GM21447 (cell line): ENCODE measurements at regions not wholly inside any gene's neighbourhood (a gene's known extent, or its start where the extent isn't known, plus 50 kb on each side); places are given as distances from the start of the nearest gene placed in this dataset.
"Not testable (repeated sequence)": the region's sequence is repeated elsewhere in the genome, so short reads cannot be mapped to it uniquely, and the experiment has no call there.

ENCODE experiments used
- ATAC-seq: cut with Tn5 transposase; IDR thresholded peaks from one replicate; pipeline ENCODE4 v1.9.1; 2021; ENCODE audit not compliant: unreplicated experiment

DNA sequence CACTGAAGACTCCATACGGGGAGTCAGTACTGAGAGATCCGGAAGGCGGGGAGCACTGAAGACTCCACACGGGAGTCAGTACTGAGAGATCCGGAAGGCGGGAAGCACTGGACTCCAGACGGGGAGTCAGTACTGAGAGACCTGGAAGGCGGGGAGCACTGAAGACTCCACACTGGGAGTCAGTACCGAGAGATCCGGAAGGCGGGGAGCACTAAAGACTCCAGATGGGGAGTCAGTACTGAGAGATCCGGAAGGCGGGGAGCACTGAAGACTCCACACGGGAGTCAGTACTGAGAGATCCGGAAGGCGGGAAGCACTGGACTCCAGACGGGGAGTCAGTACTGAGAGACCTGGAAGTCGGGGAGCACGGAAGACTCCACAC is 77.2 kb downstream of the DLL1 start:
- not testable (repeated sequence) for ATAC-seq

GRCh38 chr6:170212956-170213636 is 77.8 kb downstream of the DLL1 start:
- ATAC-seq = no peak

DNA sequence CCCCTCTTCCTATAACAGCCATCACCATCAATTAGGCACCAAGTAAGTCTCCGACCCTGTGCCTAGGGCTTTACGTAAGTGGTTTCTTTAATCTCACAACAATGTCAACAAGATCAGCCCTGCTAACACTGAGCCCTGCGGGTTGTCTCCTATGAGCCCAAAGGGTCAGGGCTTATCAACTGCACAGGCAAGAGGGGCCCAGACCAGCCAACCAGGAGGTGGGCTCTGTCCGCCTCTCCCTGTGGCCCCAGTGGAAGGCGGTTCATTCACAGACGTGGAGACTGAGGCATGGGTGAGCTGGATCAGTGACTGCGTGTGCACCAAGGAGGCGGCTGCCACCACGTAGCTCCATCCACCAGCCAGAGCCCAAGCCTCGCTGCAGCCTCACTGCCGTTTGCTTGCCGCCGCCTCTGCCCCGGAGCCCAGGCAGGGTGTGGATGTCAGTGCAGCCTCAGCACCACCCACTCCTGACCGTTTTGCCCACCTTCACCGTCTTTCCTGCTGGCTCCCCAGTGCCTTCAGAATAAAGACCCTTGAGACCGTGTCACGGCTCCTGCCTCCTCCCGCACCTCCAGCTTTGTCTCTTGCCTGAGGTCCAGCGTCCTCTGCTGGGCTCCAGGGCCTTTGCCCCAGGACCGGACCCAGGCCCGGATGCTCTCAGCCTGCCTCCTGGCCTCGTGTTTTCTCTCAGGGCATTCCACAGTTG is 78.7 kb downstream of the DLL1 start:
- no peak for ATAC-seq

DNA sequence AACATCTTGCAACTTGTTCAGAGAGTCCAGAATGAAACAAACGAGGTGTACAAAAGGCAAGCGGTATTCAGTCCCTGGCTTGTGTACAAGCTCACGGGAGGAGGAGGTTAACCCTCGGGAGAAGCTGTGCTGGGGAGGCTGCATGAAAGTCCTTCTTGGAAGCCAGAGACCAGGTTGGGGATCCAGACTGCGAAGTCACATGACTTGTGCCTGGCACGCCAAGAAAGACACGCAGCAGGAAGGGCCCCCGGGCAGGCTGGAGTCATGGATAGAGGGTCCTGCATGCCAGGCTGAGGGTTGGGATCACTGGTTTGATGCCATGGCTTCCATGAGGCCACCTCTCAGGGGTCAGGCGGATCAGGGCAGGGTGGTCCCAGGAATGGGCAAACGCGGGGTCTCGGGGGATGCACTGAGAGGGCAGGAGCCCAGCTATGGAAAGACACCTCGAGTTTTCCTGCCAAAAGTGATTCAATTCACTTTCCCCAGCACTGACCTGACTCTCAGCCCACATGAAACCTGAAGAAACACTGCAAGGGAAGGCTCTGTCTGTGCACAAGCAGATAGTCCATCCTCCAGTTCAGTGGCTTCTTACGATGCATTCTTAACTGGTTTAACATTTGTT is 79.4 kb downstream of the DLL1 start:
- no peak for ATAC-seq

GRCh38 chr6:170210651-170211403 is 80.1 kb downstream of the DLL1 start:
- ATAC-seq = no peak

DNA sequence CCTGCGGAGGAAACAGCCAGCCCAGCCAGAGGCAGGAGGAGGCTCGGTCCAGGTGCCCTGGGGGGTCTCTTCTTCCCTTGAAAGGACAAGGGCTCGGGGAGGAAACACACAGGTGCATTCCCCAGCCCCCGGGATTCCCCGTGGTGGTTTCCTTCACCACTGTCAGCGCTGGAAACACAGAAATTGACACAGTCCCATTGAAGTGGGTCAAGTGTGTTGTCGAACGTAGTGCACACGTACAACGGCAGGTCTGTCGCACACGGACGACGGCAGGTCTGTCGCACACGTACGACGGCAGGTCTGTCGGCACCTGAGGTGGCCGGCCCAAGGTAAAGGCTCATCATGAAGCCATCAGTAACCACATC is 80.9 kb downstream of the DLL1 start:
- ATAC-seq = no peak

DNA sequence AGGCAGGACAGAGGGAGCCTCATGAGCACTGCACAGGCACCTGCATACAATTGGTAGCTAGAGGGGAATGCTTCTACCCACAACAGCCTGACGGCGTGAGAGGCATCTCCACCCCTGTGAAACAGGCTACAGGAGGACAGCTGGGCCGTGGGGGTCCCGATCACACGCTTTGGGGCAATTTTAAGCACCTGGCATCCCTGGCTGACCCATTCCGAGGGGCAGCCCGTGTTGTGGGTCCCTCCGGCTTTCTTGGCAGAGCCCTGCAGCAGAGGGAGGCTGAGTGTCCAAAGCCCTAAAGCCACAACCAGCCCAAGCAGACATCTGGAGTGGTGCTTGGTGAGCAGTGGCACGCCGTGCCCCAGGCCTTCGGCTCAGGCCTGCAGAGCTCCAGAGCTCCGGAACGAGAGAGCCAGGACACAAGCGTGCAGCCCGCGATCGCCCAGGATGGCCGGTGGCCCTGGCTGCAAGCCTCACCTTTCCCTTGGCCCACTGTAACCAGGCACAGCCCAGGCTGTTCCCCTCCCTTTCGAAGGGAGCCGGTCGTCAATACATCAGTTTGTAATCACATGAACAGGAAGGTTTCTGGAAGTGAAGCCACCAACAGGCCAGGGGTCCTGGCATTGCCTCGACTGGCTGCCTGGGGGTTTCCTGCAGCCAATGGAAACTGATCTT is 81.4 kb downstream of the DLL1 start:
- ATAC-seq = no peak

GRCh38 chr6:170208651-170209353 is 82.1 kb downstream of the DLL1 start:
- no peak for ATAC-seq

- ATAC-seq = no peak
These were observed 82.7 kb downstream of the DLL1 start for GRCh38 chr6:170208182-170208601.

- ATAC-seq = no peak
These were observed 83.2 kb downstream of the DLL1 start for GRCh38 chr6:170207586-170208181.

GRCh38 chr6:170206851-170207431 is 83.9 kb downstream of the DLL1 start:
- ATAC-seq = no peak

GRCh38 chr6:170206317-170206621 is 84.6 kb downstream of the DLL1 start:
- no peak for ATAC-seq

GRCh38 chr6:170205534-170206316 is 85.2 kb downstream of the DLL1 start:
- ATAC-seq = no peak

- ATAC-seq = no peak
These were observed 85.8 kb downstream of the DLL1 start for GRCh38 chr6:170205126-170205525.

DNA sequence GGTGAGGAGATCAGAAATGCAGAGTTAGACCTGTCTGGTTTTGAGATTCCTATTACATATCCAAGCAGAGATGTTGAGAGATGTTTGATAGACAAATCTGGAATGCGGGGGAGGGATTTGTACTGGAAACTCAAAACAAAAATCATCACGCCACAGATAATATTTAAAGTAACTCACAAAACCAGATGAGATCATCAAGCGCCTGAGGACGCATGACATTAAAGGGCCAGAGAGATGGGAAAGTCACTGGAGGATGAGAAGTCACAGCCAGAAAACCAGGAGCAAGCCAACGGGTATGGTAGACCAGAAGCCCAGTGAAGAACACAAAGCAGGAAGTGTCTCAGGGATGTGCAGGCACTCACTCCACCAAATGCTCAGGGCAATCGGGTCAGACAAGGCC is 87.7 kb downstream of the DLL1 start:
- ATAC-seq = no peak

GRCh38 chr6:170202416-170203135 is 88.3 kb downstream of the DLL1 start:
- no peak for ATAC-seq

GRCh38 chr6:170201361-170201760 is 89.5 kb downstream of the DLL1 start:
- ATAC-seq = no peak

- no peak for ATAC-seq
These were observed 90.4 kb downstream of the DLL1 start for GRCh38 chr6:170200458-170200891.
